Lower leg skin (tissue), 4 donors: ENCODE measurements at regions not wholly inside any gene's neighbourhood (a gene's known extent, or its start where the extent isn't known, plus 50 kb on each side); places are given as distances from the start of the nearest gene placed in this dataset.

Experiments used
- DNase-seq, 2 donors: peaks; one replicate each; pipeline ENCODE4 v3.0.0-alpha.2; 2019; ENCODE audit warnings: low spot score in 2 of 2
- H3K4me3 ChIP-seq: fragments of 200-600 bp; sonication (generic); 2 replicates; pipeline ENCODE4 v1.5.1; 2017; ENCODE audit warnings: mild to moderate bottlenecking, low read depth; ENCODE audit not compliant: poor library complexity, severe bottlenecking
- CTCF ChIP-seq, 3 donors: fragments of 450-650 bp; IDR thresholded peaks; one replicate each; pipeline ENCODE4 v1.5.1; 2016; ENCODE audit warnings: antibody characterized with exemption in 3 of 3, mild to moderate bottlenecking in 3 of 3, moderate library complexity in 2 of 3
- POLR2A ChIP-seq, 2 donors: fragments of 450-650 bp; IDR thresholded peaks; one replicate each; pipeline ENCODE4 v1.6.1; 2016 to 2017; ENCODE audit warnings: antibody characterized with exemption in 2 of 2, mild to moderate bottlenecking in 1 of 2, moderate library complexity in 1 of 2
- WGBS, 2 donors: methylation state at CpG; one replicate each; pipeline ENCODE4 v1.1.5; 2018; 5-methylcytosine and 5-hydroxymethylcytosine counted together
- intact Hi-C: fragments of 100-400 bp; cut with DNase I; formaldehyde crosslinking; loops from one replicate; pipeline ENCODE4 v1.15.0; 2023; ENCODE audit warnings: low total_unique reads

- WGBS, 2 donors = 69 to 75% methylated on average over 2 of the region's 2 CpGs
- H3K4me3 ChIP-seq = no peak overlapping the region
- intact Hi-C loops = no loop called here
- no peak for DNase-seq
- no peak for TF ChIP-seq CTCF (IDR thresholded peaks at IDR 0.05)
- no peak for TF ChIP-seq POLR2A (IDR thresholded peaks at IDR 0.05)
Measured at GRCh38 chr3:104132566-104133403, 1233.9 kb upstream of the ALCAM start.

GRCh38 chr3:104133630-104134029 is 1233.1 kb upstream of the ALCAM start:
- no peak overlapping the region for H3K4me3 ChIP-seq
- WGBS, 2 donors = 81 to 83% methylated on average over 5 of the region's 5 CpGs
- TF ChIP-seq CTCF (IDR thresholded peaks at IDR 0.05) (no peak), POLR2A (IDR thresholded peaks at IDR 0.05) (no peak)
- no peak for DNase-seq
- intact Hi-C loops = no loop called here

- no peak for TF ChIP-seq POLR2A (IDR thresholded peaks at IDR 0.05)
- TF ChIP-seq CTCF (IDR thresholded peaks at IDR 0.05) = no peak
- no peak for DNase-seq
- intact Hi-C loops = no loop called here
- H3K4me3 ChIP-seq = no peak overlapping the region
- WGBS, 2 donors = 85 to 86% methylated on average over 4 of the region's 4 CpGs
Measured at GRCh38 chr3:104137116-104137515, 1229.6 kb upstream of the ALCAM start.

- TF ChIP-seq CTCF (IDR thresholded peaks at IDR 0.05) = no peak
- TF ChIP-seq POLR2A (IDR thresholded peaks at IDR 0.05) = no peak
- no peak overlapping the region for H3K4me3 ChIP-seq
- intact Hi-C loops = no loop called here
- no peak for DNase-seq
Measured at GRCh38 chr3:104145164-104145563, 1221.5 kb upstream of the ALCAM start.

GRCh38 chr3:104149154-104149553 is 1217.6 kb upstream of the ALCAM start:
- intact Hi-C loops = no loop called here
- DNase-seq = no peak
- TF ChIP-seq CTCF (IDR thresholded peaks at IDR 0.05) (no peak), POLR2A (IDR thresholded peaks at IDR 0.05) (no peak)
- 77 to 92% methylated on average over 1 of the region's 1 CpG for WGBS, 2 donors
- H3K4me3 ChIP-seq = no peak overlapping the region

- 83 to 87% methylated on average over 2 of the region's 2 CpGs for WGBS, 2 donors
Measured at GRCh38 chr3:104150724-104151123, 1216.0 kb upstream of the ALCAM start.

More at GRCh38 chr3:104150724-104151123, 1216.0 kb upstream of the ALCAM start:
- intact Hi-C loops = no loop called here
- DNase-seq = no peak
- no peak for TF ChIP-seq POLR2A (IDR thresholded peaks at IDR 0.05)
- no peak for TF ChIP-seq CTCF (IDR thresholded peaks at IDR 0.05)
- H3K4me3 ChIP-seq = no peak overlapping the region
